Central memory CD8-positive, alpha-beta T cell (primary cell): ENCODE measurements at regions not wholly inside any gene's neighbourhood (a gene's known extent, or its start where the extent isn't known, plus 50 kb on each side); places are given as distances from the start of the nearest gene placed in this dataset.
"Not testable (repeated sequence)": the region's sequence is repeated elsewhere in the genome, so short reads cannot be mapped to it uniquely, and the experiment has no call there.

Experiments used
- ATAC-seq: fragments of 150-1000 bp; cut with Tn5 transposase; replicated peaks from 2 replicates; pipeline ENCODE4 v1.10.0; 2022; ENCODE audit warnings: mild to moderate bottlenecking, moderate FRiP score, moderate number of reproducible peaks; ENCODE audit not compliant: poor library complexity, severe bottlenecking; ENCODE audit errors: extremely low read depth
- DNase-seq, 2 donors: peaks; one replicate each; pipeline ENCODE4 v3.0.0; 2021; ENCODE audit warnings: low spot score in 2 of 2
- H3K27ac Mint-ChIP-seq: one replicate; pipeline ENCODE4 v1.8.0; 2022; ENCODE audit warnings: low read depth, mild to moderate bottlenecking, moderate library complexity, mixed read lengths
- H3K27me3 Mint-ChIP-seq: one replicate; pipeline ENCODE4 v1.8.0; 2022; ENCODE audit warnings: mixed read lengths
- H3K36me3 Mint-ChIP-seq: one replicate; pipeline ENCODE4 v1.8.0; 2022; ENCODE audit warnings: mild to moderate bottlenecking, moderate library complexity, mixed read lengths; ENCODE audit not compliant: insufficient read depth
- H3K4me1 Mint-ChIP-seq: one replicate; pipeline ENCODE4 v1.8.0; 2022; ENCODE audit warnings: mixed read lengths
- H3K4me3 Mint-ChIP-seq: one replicate; pipeline ENCODE4 v1.8.0; 2022; ENCODE audit warnings: mild to moderate bottlenecking, moderate library complexity, mixed read lengths
- H3K9me3 Mint-ChIP-seq: one replicate; pipeline ENCODE4 v1.8.0; 2022; ENCODE audit warnings: mixed read lengths

DNA sequence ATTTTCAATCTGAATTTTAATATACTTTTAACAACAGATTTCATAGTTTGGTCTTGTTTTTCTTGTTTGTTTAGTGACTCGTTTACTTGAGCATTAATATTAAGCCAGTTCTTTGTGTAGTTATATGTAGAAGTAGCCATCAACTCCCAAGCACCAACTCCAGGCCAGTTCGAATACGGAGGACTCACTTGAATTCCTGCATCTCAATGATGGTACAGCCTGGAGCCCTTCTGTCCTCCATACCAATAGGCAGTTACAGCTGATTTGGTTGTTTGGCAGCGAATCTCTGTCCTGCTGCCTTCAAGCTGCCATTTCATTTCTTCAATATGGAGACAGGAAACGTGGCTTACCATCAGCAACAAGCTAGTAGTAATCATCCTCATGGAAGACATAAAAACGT is 118.5 kb upstream of the ZNF658 start:
- not testable (repeated sequence) for H3K36me3 Mint-ChIP-seq, H3K9me3 Mint-ChIP-seq, H3K4me1 Mint-ChIP-seq, H3K27ac Mint-ChIP-seq, H3K27me3 Mint-ChIP-seq, ATAC-seq, H3K4me3 Mint-ChIP-seq, DNase-seq

DNA sequence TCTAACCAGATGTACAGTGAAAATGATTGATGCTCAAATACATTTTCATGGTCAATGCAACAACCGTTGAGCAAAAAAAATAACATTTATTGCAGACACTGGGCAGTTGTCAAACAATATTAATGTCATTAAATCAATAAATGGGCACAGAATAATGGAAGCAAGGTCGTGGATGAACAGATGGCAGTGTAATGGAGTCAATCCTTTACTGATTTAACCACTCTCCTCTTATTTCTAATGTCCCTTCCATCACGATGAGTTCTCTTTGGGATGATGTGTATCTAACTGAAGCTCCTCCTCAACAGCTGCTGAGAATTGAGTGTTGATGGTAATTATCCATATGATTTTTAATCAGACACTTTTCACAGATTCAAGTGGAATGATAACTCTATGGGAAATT is 114.9 kb upstream of the ZNF658 start:
- ATAC-seq, H3K36me3 Mint-ChIP-seq, DNase-seq, H3K27ac Mint-ChIP-seq, H3K9me3 Mint-ChIP-seq, H3K4me1 Mint-ChIP-seq, H3K27me3 Mint-ChIP-seq, H3K4me3 Mint-ChIP-seq: not testable (repeated sequence)

DNA sequence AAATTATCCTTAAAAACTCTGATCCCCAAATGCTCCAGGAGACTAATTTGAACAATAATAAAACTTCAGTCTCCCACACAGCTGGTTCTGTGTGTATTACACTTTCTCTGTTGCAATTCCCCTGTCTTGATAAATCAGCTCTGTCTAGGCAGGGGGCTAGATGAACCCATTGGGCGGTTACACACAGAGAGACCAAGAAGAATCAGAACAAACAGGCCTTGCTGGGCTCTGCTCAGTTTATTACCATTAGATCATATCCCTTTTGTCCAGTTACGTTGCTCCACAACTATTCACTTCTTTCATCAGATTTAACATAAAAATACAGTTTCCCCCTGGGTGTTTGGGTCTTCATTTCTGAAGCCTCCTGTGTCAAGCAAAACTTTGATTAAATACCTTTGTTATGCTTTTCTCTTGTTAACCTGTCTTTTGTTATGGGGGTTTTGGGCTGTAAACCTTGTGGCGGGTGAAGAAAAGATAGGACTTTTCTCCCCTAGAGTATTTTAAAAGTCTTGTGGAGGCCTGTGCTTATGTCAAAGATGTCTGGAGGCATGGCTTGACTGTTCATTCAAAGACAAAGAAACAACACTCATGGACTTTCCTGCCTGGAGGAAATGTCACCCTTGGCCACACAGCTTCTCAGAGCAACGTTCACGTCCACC is 109.3 kb upstream of the ZNF658 start:
- ATAC-seq, H3K27me3 Mint-ChIP-seq, H3K36me3 Mint-ChIP-seq, H3K4me1 Mint-ChIP-seq, H3K9me3 Mint-ChIP-seq, H3K4me3 Mint-ChIP-seq, DNase-seq, H3K27ac Mint-ChIP-seq: not testable (repeated sequence)

DNA sequence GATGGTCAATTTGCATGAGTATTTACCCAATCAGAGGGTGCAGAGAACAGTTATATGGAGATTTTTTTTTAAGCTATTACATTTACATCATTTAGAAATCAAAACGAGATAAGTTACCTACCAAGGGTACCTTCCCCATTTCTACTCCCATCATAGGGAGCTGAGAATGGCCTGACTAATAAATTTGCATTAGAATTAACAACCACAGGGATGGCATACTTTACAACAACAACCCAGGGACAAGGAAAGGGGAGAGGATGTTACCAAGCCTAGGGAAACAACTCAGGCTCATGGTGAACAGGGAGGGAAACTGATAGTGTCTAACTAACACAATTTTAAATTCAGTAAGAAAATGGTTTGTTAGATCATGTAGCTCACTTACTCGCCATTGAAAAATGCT is 105.8 kb upstream of the ZNF658 start:
- not testable (repeated sequence) for H3K4me3 Mint-ChIP-seq, H3K36me3 Mint-ChIP-seq, H3K4me1 Mint-ChIP-seq, ATAC-seq, DNase-seq, H3K27me3 Mint-ChIP-seq, H3K27ac Mint-ChIP-seq, H3K9me3 Mint-ChIP-seq

DNA sequence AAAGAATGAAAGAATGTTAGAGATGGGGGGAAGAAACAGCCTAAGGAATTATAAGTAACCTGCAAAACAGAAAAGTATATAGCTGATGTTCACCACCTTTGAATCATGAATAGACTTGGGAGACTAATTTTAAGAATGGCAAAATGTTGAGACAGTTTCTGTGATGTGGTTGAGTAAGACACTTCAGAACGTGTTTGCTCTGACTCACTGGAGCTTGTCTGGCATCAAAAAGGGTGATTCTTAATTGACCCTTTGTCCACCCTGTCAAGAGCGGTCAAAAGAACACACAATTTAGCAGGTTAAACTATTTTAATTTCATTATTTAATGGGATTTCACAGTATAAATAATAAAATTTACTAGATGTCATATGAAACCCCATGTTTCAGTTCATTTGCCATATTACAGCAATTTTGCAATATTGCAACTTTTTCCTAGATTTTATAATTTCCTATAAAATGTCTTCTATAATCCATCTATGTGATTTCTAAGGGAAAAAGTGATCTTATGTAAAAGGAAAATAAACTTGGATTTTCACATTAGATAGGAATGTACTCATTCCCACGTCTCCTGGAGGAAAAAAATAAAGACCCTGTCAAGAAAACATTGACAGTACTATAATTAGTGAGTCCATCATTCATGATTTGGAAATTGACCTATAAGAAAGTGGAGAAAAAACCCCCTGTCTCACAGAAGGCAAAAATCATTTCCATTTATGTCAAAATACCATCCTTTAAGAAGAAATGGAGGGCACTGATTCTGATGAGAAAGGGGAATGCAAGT is 104.6 kb upstream of the ZNF658 start:
- not testable (repeated sequence) for ATAC-seq, H3K4me3 Mint-ChIP-seq, H3K27ac Mint-ChIP-seq, H3K27me3 Mint-ChIP-seq, H3K9me3 Mint-ChIP-seq, DNase-seq, H3K4me1 Mint-ChIP-seq, H3K36me3 Mint-ChIP-seq

DNA sequence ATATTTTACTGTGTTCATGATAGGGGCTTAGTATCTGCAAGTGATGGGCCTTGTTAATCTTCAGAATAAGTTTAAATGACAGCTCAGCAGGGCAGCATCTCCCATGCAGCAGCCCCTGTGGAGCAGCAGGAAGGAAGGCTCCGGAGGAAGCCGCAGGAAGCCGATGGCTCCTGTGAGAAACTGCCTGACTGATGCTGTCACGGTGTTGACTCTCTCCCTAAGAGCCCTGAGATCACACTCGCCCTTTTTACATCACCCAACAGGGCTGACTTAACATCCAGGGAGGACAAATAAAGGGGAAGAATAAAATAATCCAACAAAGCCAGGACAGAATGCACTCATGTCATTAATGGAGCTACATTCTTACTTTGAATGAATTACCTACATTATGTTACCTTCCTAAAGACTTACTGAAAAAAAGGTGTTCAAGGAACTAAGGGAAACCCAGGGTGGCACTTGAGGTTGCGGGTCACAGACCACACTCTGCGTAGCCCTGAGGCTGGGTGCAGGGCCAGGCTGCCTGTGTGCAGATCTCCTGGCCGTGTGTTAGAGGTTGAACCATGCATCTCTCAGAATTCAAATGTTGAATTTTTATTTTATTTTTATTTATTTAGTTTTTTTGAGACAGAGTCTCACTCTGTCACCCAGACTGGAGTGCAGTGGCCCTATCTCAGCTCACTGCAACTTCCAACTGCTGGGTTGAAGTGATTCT is 102.5 kb upstream of the ZNF658 start:
- not testable (repeated sequence) for ATAC-seq, H3K27ac Mint-ChIP-seq, DNase-seq

DNA sequence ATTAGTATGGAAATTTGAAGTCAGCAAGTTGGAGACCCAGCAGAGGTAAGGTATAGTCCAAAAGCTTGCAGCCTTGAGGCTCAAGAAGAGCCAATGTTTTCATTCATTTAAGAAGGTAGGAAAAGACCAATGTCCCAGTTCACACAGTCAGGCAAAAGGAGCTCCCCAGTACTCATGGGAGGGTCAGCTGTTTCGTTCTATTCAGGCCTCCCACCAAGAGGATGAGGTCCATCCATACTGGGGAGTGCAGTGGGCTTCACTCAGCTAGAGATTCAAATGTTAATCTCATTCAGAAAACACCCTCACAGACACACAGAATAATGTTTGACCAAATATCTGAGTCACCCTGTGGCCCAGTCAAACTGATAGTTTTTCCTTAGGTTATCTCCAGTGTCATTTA is 96.9 kb upstream of the ZNF658 start:
- not testable (repeated sequence) for H3K4me1 Mint-ChIP-seq, H3K9me3 Mint-ChIP-seq, ATAC-seq, H3K27ac Mint-ChIP-seq, H3K27me3 Mint-ChIP-seq, H3K36me3 Mint-ChIP-seq, DNase-seq, H3K4me3 Mint-ChIP-seq

More for the DNA sequence above, 102.5 kb upstream of the ZNF658 start:
- not testable (repeated sequence) for H3K4me1 Mint-ChIP-seq, H3K27me3 Mint-ChIP-seq, H3K4me3 Mint-ChIP-seq, H3K9me3 Mint-ChIP-seq, H3K36me3 Mint-ChIP-seq

DNA sequence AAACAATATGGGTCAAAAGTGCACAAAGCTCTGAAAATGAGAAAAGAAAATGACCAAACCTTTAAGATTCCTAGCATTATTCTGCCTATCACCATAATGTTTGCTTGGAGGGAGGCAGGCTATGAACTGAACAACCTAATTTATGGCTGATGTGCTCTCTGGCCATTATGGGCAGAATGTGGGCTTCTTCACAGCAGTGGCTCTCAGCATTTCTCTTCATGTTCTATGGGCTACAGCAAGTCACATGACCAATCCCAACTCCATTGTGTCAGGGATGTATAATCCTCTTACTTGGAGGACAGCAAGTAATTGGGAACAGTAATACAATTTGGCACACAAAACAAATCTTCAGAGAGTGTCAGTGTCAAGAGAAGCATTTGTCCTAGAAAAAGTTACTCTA is 90.3 kb upstream of the ZNF658 start:
- H3K9me3 Mint-ChIP-seq, DNase-seq, H3K36me3 Mint-ChIP-seq, H3K4me1 Mint-ChIP-seq, ATAC-seq, H3K4me3 Mint-ChIP-seq, H3K27me3 Mint-ChIP-seq, H3K27ac Mint-ChIP-seq: not testable (repeated sequence)

DNA sequence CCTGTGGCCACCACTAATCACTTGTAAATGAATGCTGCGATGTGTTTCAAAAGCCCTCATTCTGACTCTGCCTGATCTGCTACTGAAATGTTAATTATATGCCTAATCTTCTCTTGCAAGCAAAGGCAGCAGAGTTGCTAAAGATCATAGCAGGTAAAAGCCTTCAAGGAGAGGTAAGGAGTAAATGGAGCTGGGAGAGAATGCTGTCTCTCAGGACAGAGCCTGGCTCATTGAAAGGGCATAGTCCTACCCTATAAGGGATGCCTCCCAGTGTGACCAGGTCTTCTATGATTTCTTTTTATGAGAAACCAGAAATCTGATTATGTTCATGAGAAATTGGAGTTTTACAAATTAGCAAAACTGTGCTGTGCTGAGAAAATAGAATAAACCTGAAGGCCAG is 88.2 kb upstream of the ZNF658 start:
- not testable (repeated sequence) for DNase-seq

DNA sequence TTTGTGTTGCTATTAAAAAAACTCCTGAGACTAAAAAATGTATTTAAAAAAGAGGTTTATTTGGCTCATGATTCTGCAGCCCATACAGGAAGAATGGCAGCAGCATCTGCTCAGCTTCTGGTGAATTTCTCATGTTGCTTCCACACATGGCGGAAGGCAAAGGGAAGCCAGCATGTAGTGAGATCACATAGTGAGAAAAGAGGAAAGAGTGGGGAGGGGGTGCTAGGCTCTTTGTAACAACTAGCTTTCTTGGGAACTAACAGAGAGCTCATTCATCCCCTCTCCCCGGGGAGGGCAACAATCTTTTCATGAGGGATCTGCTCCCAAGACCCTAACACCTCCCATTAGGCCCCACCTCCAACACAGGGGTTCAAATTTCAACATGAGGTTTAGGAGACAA is 87.6 kb upstream of the ZNF658 start:
- not testable (repeated sequence) for H3K9me3 Mint-ChIP-seq, H3K27ac Mint-ChIP-seq, ATAC-seq, H3K4me3 Mint-ChIP-seq, H3K27me3 Mint-ChIP-seq, H3K36me3 Mint-ChIP-seq, H3K4me1 Mint-ChIP-seq, DNase-seq

More for the DNA sequence above, 88.2 kb upstream of the ZNF658 start:
- not testable (repeated sequence) for H3K36me3 Mint-ChIP-seq, ATAC-seq, H3K27ac Mint-ChIP-seq, H3K9me3 Mint-ChIP-seq, H3K4me3 Mint-ChIP-seq, H3K4me1 Mint-ChIP-seq, H3K27me3 Mint-ChIP-seq

DNA sequence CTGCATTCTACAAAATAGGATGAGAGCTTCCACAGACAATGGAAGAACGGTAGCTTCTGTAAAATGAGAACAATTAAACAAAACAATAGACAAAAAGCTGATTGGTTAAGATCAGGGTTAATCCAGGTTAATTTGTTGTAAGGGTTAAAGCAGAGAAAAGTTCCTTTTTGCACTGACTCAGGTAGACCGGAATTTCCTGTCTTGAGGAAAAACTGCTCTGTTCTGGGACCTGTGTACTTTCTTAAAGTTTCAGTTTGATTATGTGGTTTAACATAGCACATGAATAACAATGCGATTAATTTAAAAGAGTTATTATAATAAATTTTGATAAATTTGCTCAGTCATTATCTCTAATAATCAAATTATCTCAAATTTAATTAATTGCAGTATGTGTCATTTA is 86.5 kb upstream of the ZNF658 start:
- H3K27ac Mint-ChIP-seq, H3K9me3 Mint-ChIP-seq, DNase-seq, H3K27me3 Mint-ChIP-seq, ATAC-seq, H3K4me1 Mint-ChIP-seq, H3K4me3 Mint-ChIP-seq, H3K36me3 Mint-ChIP-seq: not testable (repeated sequence)

DNA sequence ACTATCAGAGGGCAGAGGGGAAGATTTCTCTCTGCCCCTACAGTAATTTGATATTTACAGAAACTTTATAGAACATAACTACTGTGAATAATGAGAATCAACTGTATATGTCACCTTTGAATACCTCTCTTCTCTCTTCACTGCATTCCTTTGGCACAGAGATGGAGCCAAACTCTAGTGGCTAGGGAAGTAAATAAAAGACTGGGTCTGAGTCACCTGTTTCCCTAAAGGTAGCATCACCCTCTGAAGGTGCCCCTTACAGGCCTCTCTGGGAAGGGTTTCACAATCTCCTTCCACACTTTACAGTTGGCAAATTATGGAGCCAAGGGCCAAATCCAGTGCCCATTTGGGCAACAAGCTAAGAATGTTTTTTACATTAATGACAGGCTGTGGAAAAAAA is 81.0 kb upstream of the ZNF658 start:
- H3K4me1 Mint-ChIP-seq, H3K27me3 Mint-ChIP-seq, H3K4me3 Mint-ChIP-seq, H3K36me3 Mint-ChIP-seq, H3K27ac Mint-ChIP-seq, H3K9me3 Mint-ChIP-seq, DNase-seq, ATAC-seq: not testable (repeated sequence)
